Smooth muscle cell (in vitro differentiated cells): ENCODE measurements at regions not wholly inside any gene's neighbourhood (a gene's known extent, or its start where the extent isn't known, plus 50 kb on each side); places are given as distances from the start of the nearest gene placed in this dataset.

Source experiments
- DNase-seq: peaks from one replicate; lab custom pipeline; 2025; ENCODE audit not compliant: unreplicated experiment; lab: John Stamatoyannopoulos, UW
- H2AFZ ChIP-seq: fragments of 200-600 bp; sonication (generic); 2 replicates; pipeline ENCODE4 v1.6.0; 2016; ENCODE audit warnings: antibody characterized with exemption, low read depth, mild to moderate bottlenecking
- H3F3A ChIP-seq: fragments of 200-600 bp; sonication (generic); 2 replicates; pipeline ENCODE4 v1.6.0; 2017; ENCODE audit warnings: antibody characterized with exemption, low read depth
- H3K27ac ChIP-seq: fragments of 200-600 bp; sonication (generic); 2 replicates; pipeline ENCODE4 v1.5.1; 2016; ENCODE audit warnings: low read depth, mild to moderate bottlenecking
- H3K27me3 ChIP-seq: fragments of 200-600 bp; sonication (generic); 2 replicates; pipeline ENCODE4 v1.6.1; 2016; ENCODE audit warnings: low read depth, mild to moderate bottlenecking
- H3K36me3 ChIP-seq: fragments of 200-600 bp; sonication (generic); 2 replicates; pipeline ENCODE4 v1.5.1; 2016; ENCODE audit warnings: low read depth
- H3K4me1 ChIP-seq: fragments of 200-600 bp; sonication (generic); 2 replicates; pipeline ENCODE4 v1.5.1; 2016; ENCODE audit warnings: low read depth
- H3K4me2 ChIP-seq: fragments of 200-600 bp; sonication (generic); 2 replicates; pipeline ENCODE4 v1.6.0; 2016; ENCODE audit warnings: mild to moderate bottlenecking
- H3K4me3 ChIP-seq: fragments of 200-600 bp; sonication (generic); 2 replicates; pipeline ENCODE4 v1.5.1; 2016; ENCODE audit warnings: mild to moderate bottlenecking
- H3K79me2 ChIP-seq: fragments of 200-600 bp; sonication (generic); 2 replicates; pipeline ENCODE4 v1.6.0; 2016; ENCODE audit warnings: low read depth, mild to moderate bottlenecking
- H3K9ac ChIP-seq: fragments of 200-600 bp; sonication (generic); 2 replicates; pipeline ENCODE4 v1.6.0; 2016; ENCODE audit warnings: low read depth
- H3K9me3 ChIP-seq: fragments of 200-600 bp; sonication (generic); replicated peaks from 2 replicates; pipeline ENCODE4 v1.5.1; 2016; ENCODE audit warnings: low read depth
- H4K20me1 ChIP-seq: fragments of 200-600 bp; sonication (generic); 2 replicates; pipeline ENCODE4 v1.6.0; 2016; ENCODE audit warnings: low read depth
- WGBS: methylation state at CpG from one replicate; pipeline ENCODE4 v1.1.7; 2016; ENCODE audit warnings: low lambda C conversion rate; 5-methylcytosine and 5-hydroxymethylcytosine counted together
- TF ChIP-seq, protein P1 (sequence below): fragments of 200-600 bp; sonication (generic); IDR thresholded peaks from 2 replicates; pipeline ENCODE4 v1.5.1; 2017; ENCODE audit warnings: borderline replicate concordance, mild to moderate bottlenecking, antibody characterized with exemption; ENCODE audit not compliant: insufficient read depth, poor library complexity, severe bottlenecking

DNA sequence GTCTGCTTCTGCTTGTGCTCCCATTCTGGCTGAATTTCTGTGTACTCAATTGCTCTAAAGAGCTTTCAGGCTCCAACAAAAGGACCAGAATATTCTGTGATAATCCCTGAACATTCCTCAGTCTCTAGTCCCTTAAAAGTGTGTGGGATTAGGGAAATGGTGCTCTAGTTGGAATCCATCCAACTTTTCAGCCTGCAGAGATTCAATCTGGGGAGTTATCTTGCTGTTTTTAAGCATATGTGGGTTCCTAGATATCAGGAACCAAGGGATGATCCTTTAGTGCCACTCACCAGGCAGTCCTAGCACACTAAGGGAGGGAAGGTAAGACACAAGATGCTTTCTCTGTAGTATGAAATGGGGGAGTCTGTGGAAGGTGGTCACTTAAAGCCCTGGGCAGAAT, 140.3 kb upstream of the SLC1A4 start:
- H2AFZ ChIP-seq, result no peak overlapping the region
- no peak overlapping the region for H3K9ac ChIP-seq
- H3K4me2 ChIP-seq, result no peak overlapping the region
- no peak overlapping the region for H3K4me3 ChIP-seq
- H3K4me1 ChIP-seq, result peaks cover 6% of the 10 kb centered on the region
- peak overlapping the region; percentile 32 for H3K27ac ChIP-seq
- TF ChIP-seq, protein P1, sequence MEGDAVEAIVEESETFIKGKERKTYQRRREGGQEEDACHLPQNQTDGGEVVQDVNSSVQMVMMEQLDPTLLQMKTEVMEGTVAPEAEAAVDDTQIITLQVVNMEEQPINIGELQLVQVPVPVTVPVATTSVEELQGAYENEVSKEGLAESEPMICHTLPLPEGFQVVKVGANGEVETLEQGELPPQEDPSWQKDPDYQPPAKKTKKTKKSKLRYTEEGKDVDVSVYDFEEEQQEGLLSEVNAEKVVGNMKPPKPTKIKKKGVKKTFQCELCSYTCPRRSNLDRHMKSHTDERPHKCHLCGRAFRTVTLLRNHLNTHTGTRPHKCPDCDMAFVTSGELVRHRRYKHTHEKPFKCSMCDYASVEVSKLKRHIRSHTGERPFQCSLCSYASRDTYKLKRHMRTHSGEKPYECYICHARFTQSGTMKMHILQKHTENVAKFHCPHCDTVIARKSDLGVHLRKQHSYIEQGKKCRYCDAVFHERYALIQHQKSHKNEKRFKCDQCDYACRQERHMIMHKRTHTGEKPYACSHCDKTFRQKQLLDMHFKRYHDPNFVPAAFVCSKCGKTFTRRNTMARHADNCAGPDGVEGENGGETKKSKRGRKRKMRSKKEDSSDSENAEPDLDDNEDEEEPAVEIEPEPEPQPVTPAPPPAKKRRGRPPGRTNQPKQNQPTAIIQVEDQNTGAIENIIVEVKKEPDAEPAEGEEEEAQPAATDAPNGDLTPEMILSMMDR, result no peak
- H3K9me3 ChIP-seq, result no peaks in the 10 kb centered on the region
- no peak for DNase-seq
- no peaks in the 10 kb centered on the region for H3K27me3 ChIP-seq
- H3K79me2 ChIP-seq, result no peaks in the 10 kb centered on the region
- no peaks in the 10 kb centered on the region for H4K20me1 ChIP-seq
- H3F3A ChIP-seq, result no peaks in the 10 kb centered on the region
- H3K36me3 ChIP-seq, result no peaks in the 10 kb centered on the region

DNA sequence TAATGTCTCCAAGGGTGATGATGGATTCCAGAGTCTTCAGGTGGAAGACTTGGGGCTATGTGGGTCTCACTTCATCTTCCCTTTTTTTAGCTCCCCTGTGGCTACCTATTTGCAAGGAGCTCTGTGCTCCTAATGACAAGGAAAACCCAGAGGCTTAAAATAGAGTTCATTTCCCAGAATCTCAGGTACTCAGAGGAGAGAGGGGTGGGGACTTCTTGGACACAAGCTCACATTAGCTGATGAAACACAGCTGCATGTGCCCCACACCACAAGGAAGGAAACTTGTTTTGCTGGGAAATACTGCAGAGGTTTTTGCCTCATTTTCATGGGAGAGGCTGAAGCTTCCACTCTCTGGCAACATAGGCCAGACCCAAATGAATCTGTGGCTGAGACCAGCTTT, 138.6 kb upstream of the SLC1A4 start:
- H3F3A ChIP-seq, result no peaks in the 10 kb centered on the region
- H2AFZ ChIP-seq, result no peak overlapping the region
- H3K4me2 ChIP-seq, result no peak overlapping the region
- no peaks in the 10 kb centered on the region for H3K27me3 ChIP-seq
- no peak overlapping the region for H3K9ac ChIP-seq
- H3K27ac ChIP-seq, result no peak overlapping the region
- no peaks in the 10 kb centered on the region for H3K79me2 ChIP-seq
- no peaks in the 10 kb centered on the region for H4K20me1 ChIP-seq
- H3K9me3 ChIP-seq, result no peaks in the 10 kb centered on the region
- TF ChIP-seq, protein P1, result no peak
- peaks cover 6% of the 10 kb centered on the region for H3K4me1 ChIP-seq
- H3K4me3 ChIP-seq, result no peak overlapping the region
- no peak for DNase-seq
- H3K36me3 ChIP-seq, result no peaks in the 10 kb centered on the region

DNA sequence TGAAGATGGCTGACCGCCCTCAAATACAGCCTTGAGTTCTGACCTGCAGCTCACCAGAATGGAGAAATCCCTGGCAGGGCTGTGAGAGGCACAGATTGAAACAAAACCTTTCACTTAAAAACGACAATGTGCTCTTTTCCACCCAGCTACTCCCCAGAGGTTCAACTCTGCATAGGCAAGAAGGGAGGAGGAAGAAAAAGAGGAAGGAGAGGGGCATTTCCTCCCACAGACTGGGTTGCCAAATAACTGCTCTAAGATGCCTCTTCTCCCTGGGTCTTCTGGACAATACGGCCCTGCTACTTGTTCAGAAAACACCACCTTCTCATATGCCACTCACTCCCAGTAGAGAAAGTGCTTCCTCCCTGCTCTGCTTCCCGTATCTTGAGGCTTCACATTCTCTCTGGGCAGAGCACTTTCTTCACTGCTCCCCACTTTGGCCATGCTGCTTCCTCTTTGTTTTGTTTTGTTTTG, 136.4 kb upstream of the SLC1A4 start:
- H3K9me3 ChIP-seq, result no peaks in the 10 kb centered on the region
- H3K27me3 ChIP-seq, result no peaks in the 10 kb centered on the region
- no peak overlapping the region for H3K27ac ChIP-seq
- H3K9ac ChIP-seq, result no peak overlapping the region
- H3K36me3 ChIP-seq, result no peaks in the 10 kb centered on the region
- H3K79me2 ChIP-seq, result no peaks in the 10 kb centered on the region
- 92% methylated on average over 4 of the region's 4 CpGs for WGBS
- H2AFZ ChIP-seq, result no peak overlapping the region
- H3K4me1 ChIP-seq, result peaks cover 6% of the 10 kb centered on the region
- H3F3A ChIP-seq, result peaks cover 4% of the 10 kb centered on the region
- H3K4me2 ChIP-seq, result no peak overlapping the region
- no peaks in the 10 kb centered on the region for H4K20me1 ChIP-seq
- H3K4me3 ChIP-seq, result no peak overlapping the region
- no peak for DNase-seq
- TF ChIP-seq, protein P1, result no peak

DNA sequence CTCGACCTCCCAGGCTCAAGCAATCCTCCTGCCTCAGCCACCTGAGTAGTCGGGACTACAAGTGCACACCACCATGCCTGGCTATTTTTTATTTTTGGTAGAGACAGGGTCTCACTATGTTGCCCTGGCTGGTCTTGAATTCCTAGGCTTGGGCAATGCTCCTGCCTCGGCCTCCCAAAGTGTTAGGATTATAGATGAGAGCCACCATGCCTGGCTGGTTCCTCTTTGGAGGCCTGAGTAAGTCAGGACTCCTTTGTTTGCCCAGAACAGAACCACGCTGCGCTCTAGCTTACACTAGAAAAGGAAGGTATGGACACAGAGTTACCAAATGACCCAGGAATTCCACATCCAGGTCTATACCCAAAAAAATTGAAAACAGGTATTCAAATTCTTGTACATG, 135.9 kb upstream of the SLC1A4 start:
- Histone ChIP-seq H3K4me3 (no peak overlapping the region), H3K27ac (no peak overlapping the region), H3K4me2 (no peak overlapping the region), H3K27me3 (no peaks in the 10 kb centered on the region), H3K9me3 (no peaks in the 10 kb centered on the region), H3F3A (peaks cover 5% of the 10 kb centered on the region), H2AFZ (no peak overlapping the region), H3K9ac (no peak overlapping the region), H3K79me2 (no peaks in the 10 kb centered on the region), H3K36me3 (no peaks in the 10 kb centered on the region), H4K20me1 (no peaks in the 10 kb centered on the region), H3K4me1 (peaks cover 10% of the 10 kb centered on the region)
- DNase-seq, result no peak
- TF ChIP-seq, protein P1, result no peak
- WGBS, result 94% methylated on average over 5 of the region's 5 CpGs
